SH-SY5Y (cell line): ENCODE measurements at regions not wholly inside any gene's neighbourhood (a gene's known extent, or its start where the extent isn't known, plus 50 kb on each side); places are given as distances from the start of the nearest gene placed in this dataset.

Source experiments
- GATA2 ChIP-seq: IDR thresholded peaks from 2 replicates; pipeline ENCODE4 v1.6.1; 2011; ENCODE audit warnings: mild to moderate bottlenecking, low read depth, low read length
- GATA3 ChIP-seq: IDR thresholded peaks from 2 replicates; pipeline ENCODE4 v1.6.1; 2011; ENCODE audit warnings: low read depth, mild to moderate bottlenecking, low read length, moderate library complexity

DNA sequence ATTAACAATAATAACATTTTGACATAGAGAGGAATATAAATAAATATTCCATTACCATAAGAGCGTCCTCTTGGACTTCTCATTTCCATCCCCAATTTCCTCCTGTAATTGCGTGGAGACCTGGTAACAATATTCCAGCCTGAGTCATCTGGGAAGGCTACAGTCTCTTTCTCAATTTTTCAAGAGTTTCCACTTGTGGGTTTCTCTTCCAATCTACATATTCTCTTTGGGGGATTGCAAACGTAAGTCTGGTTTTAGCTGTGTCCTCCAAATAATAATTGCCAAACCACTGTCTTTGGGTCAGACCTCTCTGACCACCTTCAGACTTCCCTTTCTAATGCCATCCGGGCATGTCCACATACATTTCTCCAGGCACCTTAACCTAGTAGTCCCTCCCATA lies 124.5 kb upstream of the USP24 start:
- no peak for TF ChIP-seq GATA3
- TF ChIP-seq GATA2, result no peak

DNA sequence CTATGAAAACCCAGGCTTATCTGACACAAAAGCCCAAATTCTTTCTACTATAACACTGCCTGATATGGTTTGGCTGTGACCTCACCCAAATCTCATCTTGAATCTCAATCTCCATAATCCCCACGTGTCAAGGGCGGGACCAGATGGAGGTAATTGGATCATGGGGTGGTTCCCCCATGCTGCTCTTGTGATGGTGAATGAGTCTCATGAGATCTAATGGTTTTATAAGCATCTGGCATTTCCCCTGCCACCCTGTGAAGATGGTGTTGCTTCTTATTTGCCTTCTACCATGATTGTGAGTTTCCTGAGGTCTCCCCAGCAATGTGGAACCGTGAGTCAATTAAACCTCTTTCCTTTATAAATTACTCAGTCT lies 123.3 kb upstream of the USP24 start:
- no peak for TF ChIP-seq GATA3
- TF ChIP-seq GATA2, result no peak

GRCh38 chr1:55337801-55338447 lies 122.8 kb upstream of the USP24 start:
- no peak for TF ChIP-seq GATA3
- TF ChIP-seq GATA2, result no peak

DNA sequence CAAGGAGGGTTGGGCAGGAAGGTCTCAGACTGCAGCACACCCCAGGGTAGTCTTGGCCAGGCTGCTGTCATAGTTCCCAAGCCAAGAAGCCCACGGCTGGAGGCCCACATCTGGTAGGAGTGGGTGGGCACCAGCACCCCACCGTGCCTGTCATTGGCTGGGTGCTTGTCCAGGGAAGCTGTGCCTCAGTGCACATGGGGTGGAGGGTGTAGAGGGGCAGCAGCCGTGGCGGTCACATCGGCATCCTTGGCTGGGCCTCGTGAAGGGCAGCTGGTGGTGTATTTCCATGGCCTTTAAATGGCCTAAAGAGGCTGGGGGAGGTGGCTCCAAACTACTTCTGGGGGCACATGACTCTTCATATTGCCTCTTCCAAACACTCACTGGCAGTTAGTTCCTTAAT lies 119.6 kb upstream of the USP24 start:
- no peak for TF ChIP-seq GATA2
- TF ChIP-seq GATA3, result no peak

DNA sequence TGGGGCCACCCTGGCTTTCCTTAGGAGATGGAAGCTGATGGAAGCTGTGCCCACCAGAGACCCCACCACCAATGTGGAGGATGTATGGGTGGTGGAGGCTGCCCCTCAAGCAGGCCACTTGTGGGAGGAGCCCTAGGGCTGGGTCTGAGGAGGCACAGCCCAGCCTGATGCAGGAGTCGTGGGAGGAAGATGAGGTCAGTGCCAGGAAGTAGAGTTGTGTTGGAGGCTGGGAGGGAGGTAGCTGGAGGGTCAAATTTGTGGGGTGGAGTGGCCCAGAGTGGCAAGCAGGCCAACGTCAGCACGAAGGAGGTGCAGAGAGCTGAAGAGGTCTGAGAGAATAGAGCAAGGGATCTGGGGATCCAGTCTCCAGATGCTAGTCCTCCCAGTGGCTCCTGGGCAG lies 119.0 kb upstream of the USP24 start:
- TF ChIP-seq GATA3 (no peak), GATA2 (no peak)

- no peak for TF ChIP-seq GATA2
- TF ChIP-seq GATA3, result no peak
These were observed 118.3 kb upstream of the USP24 start for GRCh38 chr1:55333461-55333860.

DNA sequence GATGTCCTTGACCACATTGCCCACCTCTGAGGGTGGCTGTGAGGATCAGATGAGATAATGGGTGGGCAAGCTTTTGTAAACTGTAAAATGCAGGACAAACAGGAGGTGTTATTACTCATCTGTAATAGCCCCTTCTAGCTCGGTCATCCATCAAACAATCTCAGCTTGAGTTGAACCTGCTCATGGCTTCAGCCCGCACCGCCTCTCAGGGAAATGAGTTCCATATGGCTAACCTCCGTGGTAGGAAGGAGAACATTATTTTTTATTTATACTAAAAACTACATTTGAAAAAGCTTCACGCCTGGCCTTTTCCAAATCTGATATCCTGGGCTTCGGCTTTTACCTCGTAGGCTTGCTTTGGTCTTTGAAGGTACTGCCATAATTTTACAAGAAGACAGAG lies 116.2 kb upstream of the USP24 start:
- TF ChIP-seq GATA3, result no peak
- no peak for TF ChIP-seq GATA2

GRCh38 chr1:55329808-55330432 lies 114.8 kb upstream of the USP24 start:
- TF ChIP-seq GATA3 (no peak), GATA2 (no peak)

DNA sequence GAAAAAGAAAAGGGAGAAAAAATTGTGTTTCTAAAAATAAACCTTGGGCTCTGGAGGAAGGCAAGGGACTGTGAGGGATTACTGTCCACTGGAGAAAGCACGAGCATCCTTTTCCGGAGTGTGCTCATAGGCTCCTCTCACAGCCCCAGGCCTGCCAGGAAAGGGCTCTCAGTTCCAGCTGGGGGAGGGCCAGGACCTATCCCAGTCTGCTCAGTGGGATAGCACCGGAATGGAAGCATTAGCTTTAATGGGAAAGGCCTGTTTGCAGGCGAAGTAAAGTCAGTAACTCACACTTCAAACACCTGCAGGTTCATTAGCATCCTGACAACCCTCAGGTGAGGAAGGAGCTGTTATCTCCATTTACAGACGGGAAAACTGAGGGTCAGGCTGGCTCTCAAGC lies 113.9 kb upstream of the USP24 start:
- TF ChIP-seq GATA2 (no peak), GATA3 (no peak)

- no peak for TF ChIP-seq GATA3
These were observed 111.5 kb upstream of the USP24 start for GRCh38 chr1:55326496-55327243.

DNA sequence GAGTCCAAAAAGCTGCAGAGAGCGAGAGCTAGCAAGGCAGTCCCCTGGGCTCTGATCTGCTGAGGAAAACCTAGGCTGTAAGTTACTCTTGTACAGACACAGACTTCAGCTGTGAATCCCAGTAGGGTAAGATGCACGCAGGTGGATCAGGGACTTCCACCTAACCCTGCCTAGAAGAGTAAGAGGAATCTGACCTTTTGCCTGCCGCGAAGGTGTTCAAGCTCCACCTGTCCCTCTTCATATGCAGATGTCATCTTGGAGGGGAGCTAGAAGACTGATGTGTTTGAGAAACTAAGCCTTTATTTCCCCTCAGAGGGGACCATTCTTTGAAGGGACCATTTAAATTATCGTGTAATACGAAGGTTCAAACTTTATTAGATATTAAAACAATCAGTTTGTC lies 108.6 kb upstream of the USP24 start:
- TF ChIP-seq GATA3 (no peak), GATA2 (no peak)

GRCh38 chr1:55322842-55323241 lies 107.7 kb upstream of the USP24 start:
- TF ChIP-seq GATA2 (no peak), GATA3 (no peak)

DNA sequence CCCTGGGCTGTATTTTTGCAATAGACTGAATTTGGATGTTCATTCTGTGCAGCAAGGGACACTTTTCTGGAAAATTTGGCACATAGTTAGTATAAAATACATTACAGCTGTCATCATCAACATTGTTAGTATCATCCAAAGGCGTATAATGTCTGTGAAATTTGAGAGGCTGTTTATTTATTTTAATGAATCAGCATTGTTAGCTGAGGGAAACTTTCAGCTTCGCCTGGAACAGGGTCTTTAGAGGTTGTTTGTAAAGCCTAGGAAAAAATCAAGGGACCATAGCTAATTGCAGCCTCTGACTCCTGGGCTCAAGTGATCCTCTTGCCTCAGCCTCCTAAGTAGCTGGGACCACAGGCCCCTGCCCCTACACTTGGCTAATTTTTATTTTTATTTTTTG lies 106.8 kb upstream of the USP24 start:
- TF ChIP-seq GATA2 (no peak), GATA3 (no peak)

- no peak for TF ChIP-seq GATA2
- no peak for TF ChIP-seq GATA3
These were observed 105.7 kb upstream of the USP24 start for GRCh38 chr1:55320891-55321290.
